Esophagus muscularis mucosa (tissue), 4 donors: ENCODE measurements at regions not wholly inside any gene's neighbourhood (a gene's known extent, or its start where the extent isn't known, plus 50 kb on each side); places are given as distances from the start of the nearest gene placed in this dataset.
"Not testable (repeated sequence)": the region's sequence is repeated elsewhere in the genome, so short reads cannot be mapped to it uniquely, and the experiment has no call there.

Experiments
- DNase-seq: peaks from one replicate; pipeline ENCODE4 v3.0.0-alpha.2; 2017; ENCODE audit errors: extremely low spot score
- H3K27ac ChIP-seq, 4 donors: fragments of 200-600 bp; sonication (generic); replicated peaks in 1 of 4; 1 replicate in 3 of 4; 2 replicates in 1 of 4; pipeline ENCODE4 v1.5.1; 2016 to 2019; ENCODE audit warnings: mild to moderate bottlenecking in 1 of 4
- H3K27me3 ChIP-seq, 4 donors: fragments of 200-600 bp; sonication (generic); one replicate each; pipeline versions ENCODE4 v1.5.1 to v1.6.0; 2016 to 2019
- H3K36me3 ChIP-seq, 4 donors: fragments of 200-600 bp; sonication (generic); one replicate each; pipeline ENCODE4 v1.5.1; 2016 to 2019
- H3K4me1 ChIP-seq, 4 donors: fragments of 200-600 bp; sonication (generic); one replicate each; pipeline ENCODE4 v1.5.1; 2016 to 2019
- H3K4me3 ChIP-seq, 4 donors: fragments of 200-600 bp; sonication (generic); 1 replicate in 2 of 4; 2 replicates in 2 of 4; pipeline ENCODE4 v1.5.1; 2016 to 2019; ENCODE audit warnings: mild to moderate bottlenecking in 4 of 4, moderate library complexity in 1 of 4
- H3K9me3 ChIP-seq, 4 donors: fragments of 200-600 bp; sonication (generic); 1 replicate in 3 of 4; 2 replicates in 1 of 4; pipeline ENCODE4 v1.5.1; 2016 to 2019
- CTCF ChIP-seq, 3 experiments: fragments of 200-600 bp in 2 of 3; fragments of 450-650 bp in 1 of 3; sonication (generic) in 2 of 3; IDR thresholded peaks; one replicate each; pipeline ENCODE4 v1.5.1; 2017 to 2019; ENCODE audit warnings: antibody characterized with exemption in 3 of 3, mild to moderate bottlenecking in 2 of 3, moderate library complexity in 1 of 3
- EP300 ChIP-seq: sonication (generic); formaldehyde crosslinking; IDR thresholded peaks from one replicate; pipeline ENCODE4 v1.6.1; 2017; ENCODE audit warnings: antibody characterized with exemption
- POLR2A ChIP-seq: fragments of 450-650 bp; IDR thresholded peaks from one replicate; pipeline ENCODE4 v1.6.1; 2017; ENCODE audit warnings: antibody characterized with exemption, moderate library complexity, mild to moderate bottlenecking, low read depth
- POLR2AphosphoS5 ChIP-seq, 2 donors: sonication (generic); formaldehyde crosslinking; IDR thresholded peaks; one replicate each; pipeline ENCODE4 v1.6.1; 2017; ENCODE audit warnings: antibody characterized with exemption in 2 of 2
- WGBS: methylation state at CpG from one replicate; pipeline ENCODE4 v1.1.5; 2018; 5-methylcytosine and 5-hydroxymethylcytosine counted together
- intact Hi-C: fragments of 100-400 bp; cut with DNase I; formaldehyde crosslinking; loops from one replicate; pipeline ENCODE4 v1.15.1; 2023

DNA sequence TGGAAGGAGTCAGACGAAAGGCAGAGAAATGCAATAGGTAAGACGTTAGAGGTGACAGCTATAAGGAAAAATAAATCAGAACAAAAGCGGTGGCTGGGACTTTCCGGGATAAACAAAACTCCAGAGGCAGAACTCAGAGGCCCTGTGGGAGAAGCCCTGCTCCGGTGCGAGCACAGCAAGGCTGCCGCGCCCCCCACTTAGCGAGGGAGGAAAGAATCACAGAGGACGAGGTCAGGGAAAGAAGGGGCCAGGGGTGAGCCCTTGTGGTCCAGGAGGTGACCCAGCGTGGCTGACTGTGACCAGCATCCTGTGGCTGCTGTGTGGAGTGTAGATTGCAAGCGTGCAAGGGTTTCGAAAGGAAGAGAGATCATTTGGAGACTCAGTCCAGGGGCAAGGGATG is 591.8 kb upstream of the ADARB2 start:
- TF ChIP-seq POLR2AphosphoS5 (IDR thresholded peaks at IDR 0.05): no peak
- no peak for TF ChIP-seq EP300
- TF ChIP-seq CTCF (IDR thresholded peaks at IDR 0.05): no peak
- DNase-seq: no peak
- no peaks in the 10 kb centered on the region for H3K9me3 ChIP-seq
- intact Hi-C loops: no loop called here
- no peak overlapping the region for H3K27ac ChIP-seq
- H3K4me1 ChIP-seq: no peaks in the 10 kb centered on the region
- WGBS: 77% methylated on average over 13 of the region's 13 CpGs
- no peaks in the 10 kb centered on the region for H3K27me3 ChIP-seq
- H3K36me3 ChIP-seq: no peaks in the 10 kb centered on the region
- no peak overlapping the region for H3K4me3 ChIP-seq

- Histone ChIP-seq H3K36me3 (no peaks in the 10 kb centered on the region), H3K4me3 (no peak overlapping the region), H3K27ac (no peak overlapping the region), H3K9me3 (peaks cover 0 to 4% (median 0%) of the 10 kb centered on the region in 4 donors), H3K4me1 (no peaks in the 10 kb centered on the region), H3K27me3 (no peaks in the 10 kb centered on the region)
- TF ChIP-seq CTCF (IDR thresholded peaks at IDR 0.05): no peak
- TF ChIP-seq POLR2AphosphoS5 (IDR thresholded peaks at IDR 0.05): no peak
- TF ChIP-seq EP300: no peak
- TF ChIP-seq POLR2A: no peak
- 82% methylated on average over 6 of the region's 6 CpGs for WGBS
- DNase-seq: no peak
- intact Hi-C loops: no loop called here
Observed at GRCh38 chr10:2326411-2326810, 589.1 kb upstream of the ADARB2 start.

GRCh38 chr10:2315045-2315485 is 577.7 kb upstream of the ADARB2 start:
- H3K9me3 ChIP-seq, H3K4me3 ChIP-seq, intact Hi-C loops, H3K27ac ChIP-seq, H3K4me1 ChIP-seq, H3K27me3 ChIP-seq, H3K36me3 ChIP-seq: not testable (repeated sequence)
- peak; percentile 31 for DNase-seq
- WGBS: 94% methylated on average over 12 of the region's 32 CpGs

DNA sequence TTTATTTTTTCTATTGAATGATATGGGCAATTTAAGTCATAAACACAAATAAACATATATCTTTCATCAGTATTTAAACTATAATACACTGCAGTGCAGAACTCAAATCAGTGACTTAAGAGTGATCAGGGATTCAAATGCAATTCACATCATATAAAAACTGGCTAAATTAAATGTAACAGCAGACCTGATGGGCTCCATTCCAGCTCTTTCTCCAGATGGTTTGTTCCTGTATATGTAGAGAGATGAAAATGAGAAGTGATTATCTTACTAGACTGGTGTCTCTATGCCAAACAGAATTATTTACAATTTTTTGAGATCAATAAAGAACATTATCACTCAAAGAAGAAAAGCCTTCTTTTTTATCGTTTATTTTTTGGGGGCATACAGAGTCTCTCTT is 568.8 kb upstream of the ADARB2 start:
- Histone ChIP-seq H3K4me3 (no peak overlapping the region), H3K36me3 (no peaks in the 10 kb centered on the region), H3K4me1 (no peaks in the 10 kb centered on the region), H3K27ac (no peak overlapping the region), H3K9me3 (no peaks in the 10 kb centered on the region), H3K27me3 (no peaks in the 10 kb centered on the region)
- no peak for TF ChIP-seq EP300
- no peak for TF ChIP-seq POLR2AphosphoS5 (IDR thresholded peaks at IDR 0.05)
- no peak for TF ChIP-seq POLR2A
- TF ChIP-seq CTCF (IDR thresholded peaks at IDR 0.05): no peak
- 79% methylated on average over 1 of the region's 1 CpG for WGBS
- no peak for DNase-seq
- intact Hi-C loops: no loop called here

DNA sequence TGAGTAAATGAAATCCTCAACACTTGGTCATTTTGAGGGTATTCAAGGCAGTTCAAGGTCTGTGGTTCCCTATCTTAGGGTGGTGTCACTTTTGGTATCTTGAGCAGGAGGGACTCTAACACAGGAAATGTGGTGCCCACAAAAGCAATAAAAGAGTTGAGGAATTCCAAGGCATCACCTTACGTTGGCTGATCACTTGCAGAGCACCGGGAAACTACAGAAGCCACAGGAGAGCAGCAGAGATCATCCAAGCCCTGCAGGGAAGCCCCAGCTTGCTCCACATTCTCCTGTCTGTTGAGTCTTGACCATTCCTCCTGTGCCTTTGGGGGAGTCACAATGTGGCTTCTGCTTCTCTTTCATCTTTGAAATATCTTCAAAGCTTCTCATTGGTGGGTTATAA is 565.8 kb upstream of the ADARB2 start:
- WGBS: 79% methylated on average over 2 of the region's 2 CpGs
- intact Hi-C loops: no loop called here
- Histone ChIP-seq H3K9me3 (no peaks in the 10 kb centered on the region), H3K36me3 (no peaks in the 10 kb centered on the region), H3K4me1 (no peaks in the 10 kb centered on the region), H3K27ac (no peak overlapping the region), H3K4me3 (no peak overlapping the region), H3K27me3 (no peaks in the 10 kb centered on the region)
- no peak for TF ChIP-seq CTCF (IDR thresholded peaks at IDR 0.05)
- DNase-seq: no peak
